ENCODE measurements at regions not wholly inside any gene's neighbourhood (a gene's known extent, or its start where the extent isn't known, plus 50 kb on each side); places are given as distances from the start of the nearest gene placed in this dataset.
"Not testable (repeated sequence)": the region's sequence is repeated elsewhere in the genome, so short reads cannot be mapped to it uniquely, and the experiment has no call there.

DNA sequence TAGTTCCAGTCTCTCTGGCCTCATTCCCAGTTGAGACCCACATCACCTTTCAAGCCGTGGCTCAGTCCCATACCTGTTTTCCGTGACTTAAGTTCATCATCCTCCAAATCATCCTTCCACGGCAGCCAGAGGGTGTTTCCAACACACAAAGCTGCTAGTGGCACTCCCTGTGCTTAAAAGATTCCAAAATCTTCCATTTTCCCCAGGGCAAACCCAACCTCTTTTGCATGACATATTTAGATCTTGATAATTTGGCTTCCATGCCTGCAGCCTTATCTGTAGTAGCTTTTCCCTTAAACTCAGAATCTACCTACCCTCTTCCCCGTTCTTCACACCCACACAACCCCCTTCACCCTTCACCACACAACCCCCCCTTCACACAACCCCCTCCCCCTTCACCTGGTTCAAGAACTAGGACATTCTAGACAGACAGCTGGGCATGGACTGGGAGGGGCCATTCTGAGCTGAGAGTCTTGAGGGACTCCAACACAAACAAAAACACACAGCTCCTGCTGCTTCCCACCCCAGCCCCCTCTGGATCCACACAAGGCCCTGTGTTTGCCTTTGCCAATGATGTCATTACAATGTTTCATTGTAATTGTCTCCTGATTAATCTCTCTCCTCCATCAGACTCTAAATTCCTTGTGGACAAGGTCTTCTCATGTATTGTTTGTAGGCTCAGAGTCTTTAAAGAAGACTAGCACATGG, 268.2 kb downstream of the SH3GL2 start:
- DNase-seq = no peak

DNA sequence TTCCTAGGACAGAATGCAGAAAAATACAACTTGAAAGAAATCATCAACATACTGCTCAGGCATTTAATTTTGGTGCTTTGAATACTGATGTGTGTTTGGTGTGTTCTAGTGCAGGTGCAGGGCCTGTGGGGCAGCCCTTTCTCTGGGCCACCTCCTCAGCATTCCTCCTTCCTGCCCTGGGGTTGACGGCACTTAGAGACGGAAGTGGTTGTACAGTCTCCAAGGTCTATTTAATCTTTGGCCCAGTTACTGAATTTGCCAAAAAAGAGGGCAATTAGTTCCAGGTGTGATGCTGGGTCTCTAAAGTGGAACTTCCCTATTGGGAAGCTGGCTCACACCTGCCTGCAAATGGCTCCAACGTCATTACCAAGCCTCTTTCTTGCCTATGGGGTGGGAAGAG, 269.0 kb downstream of the SH3GL2 start:
- no peak for DNase-seq

- no peak for DNase-seq
Observed at GRCh38 chr9:17852108-17852507, 273.2 kb downstream of the SH3GL2 start.

- no peak for DNase-seq
Observed at GRCh38 chr9:17854487-17854886, 275.6 kb downstream of the SH3GL2 start.

GRCh38 chr9:17856995-17857394, 278.1 kb downstream of the SH3GL2 start:
- no peak for DNase-seq

DNA sequence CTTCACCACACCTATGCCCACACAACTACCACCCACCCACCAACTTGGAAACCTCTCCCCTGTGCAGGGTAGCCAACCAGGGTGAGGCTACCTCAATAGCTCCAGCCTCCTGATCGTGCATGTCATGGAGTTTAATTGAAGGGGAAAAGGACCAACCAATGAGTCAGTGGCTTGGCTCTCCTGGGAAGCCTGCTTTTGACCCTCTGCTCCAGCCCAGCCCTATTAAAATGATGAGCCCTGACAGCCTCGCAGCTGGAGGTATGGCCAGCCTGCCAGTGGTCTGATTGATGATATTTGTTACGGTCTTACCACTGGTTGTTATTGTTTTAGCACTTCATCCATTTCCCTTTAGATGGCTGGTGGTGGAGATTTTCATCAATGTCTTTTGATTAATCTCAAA, 280.4 kb downstream of the SH3GL2 start:
- DNase-seq = no peak

GRCh38 chr9:17859987-17860386, 281.1 kb downstream of the SH3GL2 start:
- DNase-seq = no peak

DNA sequence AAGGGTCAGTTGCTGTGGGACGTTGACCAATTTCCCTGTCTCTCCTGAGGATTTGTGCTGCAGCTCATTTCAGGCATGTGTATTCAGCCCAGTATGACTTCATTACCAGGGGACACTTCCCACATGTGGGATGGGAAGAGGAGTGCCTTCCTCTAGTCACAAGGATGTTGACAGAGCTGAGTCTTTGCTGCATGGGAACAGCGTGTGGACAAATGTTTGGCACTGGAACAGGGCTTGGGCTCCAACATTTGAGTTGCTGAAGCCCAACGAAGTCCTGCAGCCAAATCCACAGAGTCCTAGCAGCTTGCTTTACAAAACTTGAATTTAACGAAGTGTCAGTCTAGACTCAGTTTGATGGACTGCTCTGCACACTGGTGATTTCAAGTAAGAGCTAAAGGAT, 283.2 kb downstream of the SH3GL2 start:
- no peak for DNase-seq

GRCh38 chr9:17862629-17863028, 283.8 kb downstream of the SH3GL2 start:
- no peak for DNase-seq

DNA sequence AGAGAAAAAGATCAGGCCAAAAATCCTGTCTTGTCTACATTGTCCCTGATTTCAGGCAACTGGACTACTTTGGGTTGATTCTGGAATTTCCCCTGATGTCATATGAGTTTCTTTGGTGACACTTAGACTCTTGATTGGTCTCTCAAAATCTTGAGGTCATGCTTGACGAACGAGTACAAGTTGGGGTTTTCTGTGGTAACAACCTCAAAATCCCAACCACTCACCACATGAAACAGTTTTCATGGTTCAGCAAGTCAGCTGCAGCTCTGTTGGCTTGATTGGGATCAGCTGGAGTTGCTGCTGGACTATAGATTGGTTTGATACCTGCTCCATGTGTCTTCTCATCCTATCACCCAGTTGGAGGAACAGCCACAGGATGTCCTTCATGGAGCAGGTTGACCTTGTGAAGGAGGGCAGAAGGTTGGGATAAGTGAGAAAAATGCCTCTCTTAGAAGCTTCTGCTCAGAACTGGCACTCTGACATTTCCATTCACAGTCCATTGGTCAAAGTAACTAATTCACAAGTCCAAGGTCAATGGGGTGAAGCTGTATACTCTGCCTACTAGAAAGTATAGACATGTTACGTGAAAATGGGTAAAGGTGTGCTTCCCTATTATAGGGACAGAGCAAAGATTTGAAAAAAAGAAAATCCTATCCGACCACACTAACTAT, 284.5 kb downstream of the SH3GL2 start:
- DNase-seq = no peak

DNA sequence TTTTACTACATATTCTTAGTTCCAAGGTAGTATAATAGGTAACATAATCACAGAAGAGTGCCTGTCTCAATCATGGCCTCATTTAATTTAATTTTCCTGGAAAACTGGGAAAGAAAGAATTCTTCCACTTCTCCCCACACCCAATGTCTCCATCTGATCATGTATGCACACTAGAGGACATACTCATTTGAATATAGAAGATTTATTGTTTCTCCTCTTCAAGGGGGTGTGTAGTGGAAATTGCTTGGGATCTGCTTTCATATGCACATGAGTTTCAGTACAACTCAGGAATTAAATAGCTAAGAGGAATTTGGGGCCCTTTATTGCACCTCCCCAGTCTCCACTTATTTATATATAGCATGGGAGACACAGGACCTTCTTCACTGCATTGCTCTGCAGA, 285.1 kb downstream of the SH3GL2 start:
- DNase-seq = no peak

DNA sequence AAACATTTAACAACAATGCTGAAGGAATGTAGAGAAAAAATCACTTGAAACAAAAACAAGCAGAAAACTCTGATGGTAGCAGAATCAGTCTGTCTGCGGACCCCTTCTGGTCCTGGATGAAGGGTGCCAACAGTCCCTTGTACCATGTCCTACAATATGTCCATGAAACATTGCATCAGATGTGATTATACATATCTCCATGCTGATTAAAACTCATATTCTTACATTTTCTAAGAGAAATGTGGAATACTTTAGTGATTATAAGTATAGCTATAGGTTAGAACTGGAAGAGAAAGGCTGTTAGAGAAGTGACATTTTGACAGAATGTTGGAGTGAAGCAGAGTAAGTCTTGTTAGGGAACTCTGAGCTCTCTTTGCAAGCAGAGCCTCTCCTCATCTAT, 286.1 kb downstream of the SH3GL2 start:
- DNase-seq = no peak

- DNase-seq = no peak
Observed at GRCh38 chr9:17865881-17866280, 287.0 kb downstream of the SH3GL2 start.

DNA sequence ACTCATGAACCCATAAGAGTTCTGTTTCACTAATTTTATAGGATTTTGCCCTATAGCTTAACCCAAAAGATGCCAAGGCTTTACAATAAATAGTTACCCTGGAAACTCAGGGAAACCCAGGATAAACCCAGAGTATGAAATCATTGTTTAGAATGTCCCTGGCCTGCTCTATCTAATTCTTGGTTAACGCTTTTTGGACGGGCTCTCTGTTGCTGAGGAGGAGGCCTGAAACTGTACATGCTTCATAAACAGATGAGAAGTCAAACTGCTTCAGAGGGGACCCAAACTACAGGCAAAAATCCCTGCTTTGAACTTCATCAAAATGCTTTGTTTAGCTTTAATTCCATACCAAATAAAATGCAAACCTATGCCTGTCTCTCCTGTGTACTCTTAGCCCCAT, 291.9 kb downstream of the SH3GL2 start:
- no peak for DNase-seq

DNA sequence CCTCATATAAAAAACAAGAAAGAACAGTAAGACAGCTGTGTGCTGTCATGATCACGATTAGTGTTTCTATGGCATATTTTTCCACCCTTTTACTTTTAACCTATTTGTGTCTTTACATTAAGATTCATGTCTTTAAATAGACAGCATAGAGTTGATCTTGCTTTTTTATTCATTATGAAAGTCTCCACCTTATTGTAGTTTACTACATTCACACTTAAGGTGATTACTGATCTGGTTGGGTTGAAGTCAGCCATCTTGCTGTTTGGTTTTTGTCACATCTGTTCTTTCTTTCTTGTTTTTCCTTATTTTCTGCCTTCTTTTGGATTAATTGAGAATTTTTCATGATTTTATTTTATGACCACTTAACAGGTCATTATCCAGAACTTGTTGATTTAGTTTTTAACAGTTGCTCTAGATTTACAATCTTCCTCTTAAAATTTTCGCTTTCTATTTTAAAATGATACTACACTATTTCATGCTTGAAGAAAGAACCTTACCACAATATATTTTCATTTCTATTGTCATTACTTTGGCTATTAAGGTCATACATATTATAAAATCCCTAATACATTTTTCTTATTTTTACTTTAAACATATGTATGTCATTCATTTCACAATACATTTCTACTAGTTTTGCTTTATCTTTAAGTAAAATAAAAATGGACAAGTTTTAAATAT, 292.5 kb downstream of the SH3GL2 start:
- DNase-seq = no peak

DNA sequence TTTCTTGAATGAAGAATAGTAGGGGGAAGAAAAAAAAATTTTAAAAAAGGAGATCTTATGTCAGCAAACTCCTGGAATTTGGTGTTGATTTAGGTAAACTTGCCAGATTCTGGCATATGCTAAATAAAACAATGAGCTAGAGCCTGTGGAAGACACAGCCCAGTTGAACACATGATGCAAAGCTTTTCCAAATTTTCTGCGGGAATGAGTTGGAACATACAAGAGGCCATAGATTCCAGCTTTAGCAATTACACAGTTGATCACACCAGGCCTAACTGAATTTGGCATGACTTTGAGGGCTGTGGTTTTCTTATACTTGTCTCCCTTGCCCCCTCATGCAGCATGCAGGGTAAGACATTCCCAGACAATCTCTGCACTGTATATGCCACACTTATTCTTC, 297.0 kb downstream of the SH3GL2 start:
- no peak for DNase-seq

GRCh38 chr9:17876687-17877086, 297.8 kb downstream of the SH3GL2 start:
- no peak for DNase-seq

- DNase-seq = no peak
Observed at GRCh38 chr9:17878810-17879370, 300.0 kb downstream of the SH3GL2 start.

DNA sequence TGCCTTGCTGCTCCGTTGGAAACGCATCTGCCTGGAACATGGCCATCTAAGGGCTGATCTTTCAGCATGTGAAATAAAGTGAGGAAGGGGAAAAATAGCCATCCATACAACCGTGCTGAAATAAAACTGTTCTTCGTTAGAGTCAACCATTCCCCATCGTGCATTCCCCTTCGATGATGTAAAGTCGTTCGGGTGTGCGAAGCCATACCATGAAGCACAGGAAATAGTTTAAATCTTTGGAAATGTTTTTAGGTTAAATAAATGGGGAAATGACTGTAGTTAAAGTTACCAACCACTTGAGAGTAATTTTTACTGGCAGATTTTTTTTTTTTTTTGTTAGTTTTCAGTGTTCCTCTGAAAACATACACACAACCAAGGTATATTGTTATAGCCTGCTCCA, 302.5 kb downstream of the SH3GL2 start:
- no peak for DNase-seq

GRCh38 chr9:17882688-17883594, 304.1 kb downstream of the SH3GL2 start:
- no peak for DNase-seq

GRCh38 chr9:17888066-17888465, 309.2 kb downstream of the SH3GL2 start:
- DNase-seq = no peak

DNA sequence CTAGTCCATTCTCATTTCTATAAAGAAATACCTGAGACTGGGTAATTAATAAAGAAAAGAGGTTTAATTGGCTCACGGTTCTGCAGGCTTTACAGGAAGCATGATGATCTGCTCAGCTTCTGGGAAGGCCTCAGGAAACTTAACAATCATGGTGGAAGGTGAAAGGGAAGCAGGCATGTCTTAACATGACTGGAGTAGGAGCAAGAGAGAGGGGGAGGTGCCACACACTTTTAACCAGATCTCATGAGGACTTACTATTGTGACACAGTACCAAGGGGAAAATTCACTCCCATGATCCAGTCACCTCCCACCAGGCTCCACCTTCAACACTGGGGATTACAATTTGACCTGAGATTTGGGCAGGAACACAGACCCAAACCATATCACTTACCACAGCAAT, 310.1 kb downstream of the SH3GL2 start:
- not testable (repeated sequence) for DNase-seq
